Loucy (cell line): ENCODE measurements at regions not wholly inside any gene's neighbourhood (a gene's known extent, or its start where the extent isn't known, plus 50 kb on each side); places are given as distances from the start of the nearest gene placed in this dataset.
"Not testable (repeated sequence)": the region's sequence is repeated elsewhere in the genome, so short reads cannot be mapped to it uniquely, and the experiment has no call there.

Experiments used
- H2AFZ ChIP-seq: fragments of 200-600 bp; sonication (generic); 2 replicates; pipeline ENCODE4 v1.6.0; 2016; ENCODE audit warnings: antibody characterized with exemption, mild to moderate bottlenecking, low read length, moderate library complexity
- H3F3A ChIP-seq: fragments of 200-600 bp; 2 replicates; pipeline ENCODE4 v1.6.0; 2016; ENCODE audit warnings: antibody characterized with exemption, low read depth, mild to moderate bottlenecking
- H3K27me3 ChIP-seq: fragments of 200-600 bp; sonication (generic); 2 replicates; pipeline ENCODE4 v1.6.1; 2014; ENCODE audit warnings: low read length, mild to moderate bottlenecking; ENCODE audit not compliant: insufficient read depth, poor library complexity, severe bottlenecking
- H3K36me3 ChIP-seq: fragments of 200-600 bp; sonication (generic); 2 replicates; pipeline ENCODE4 v1.6.1; 2016; ENCODE audit warnings: low read length; ENCODE audit not compliant: insufficient read depth
- H3K4me1 ChIP-seq: fragments of 200-600 bp; sonication (generic); 2 replicates; pipeline ENCODE4 v1.5.1; 2014; ENCODE audit warnings: low read length, mild to moderate bottlenecking; ENCODE audit not compliant: insufficient read depth, poor library complexity, severe bottlenecking
- H3K4me2 ChIP-seq: fragments of 200-600 bp; sonication (generic); 2 replicates; pipeline ENCODE4 v1.6.0; 2014; ENCODE audit warnings: antibody characterized with exemption, low read length, low read depth, mild to moderate bottlenecking; ENCODE audit not compliant: poor library complexity, severe bottlenecking
- H3K4me3 ChIP-seq: fragments of 200-600 bp; sonication (generic); 2 replicates; pipeline ENCODE4 v1.5.1; 2014; ENCODE audit warnings: low read length, mild to moderate bottlenecking, mixed read lengths; ENCODE audit not compliant: poor library complexity, severe bottlenecking
- H3K79me2 ChIP-seq: fragments of 200-600 bp; sonication (generic); 2 replicates; pipeline ENCODE4 v1.6.1; 2014; ENCODE audit warnings: low read length; ENCODE audit not compliant: insufficient read depth
- H3K9ac ChIP-seq: fragments of 200-600 bp; sonication (generic); 2 replicates; pipeline ENCODE4 v1.6.0; 2014; ENCODE audit warnings: mild to moderate bottlenecking, low read depth, low read length, moderate library complexity; ENCODE audit not compliant: poor library complexity, severe bottlenecking
- H3K9me2 ChIP-seq: fragments of 200-600 bp; sonication (generic); replicated peaks from 2 replicates; pipeline ENCODE4 v1.6.1; 2016; ENCODE audit warnings: low read depth, low read length, mixed read lengths
- H3K9me3 ChIP-seq: fragments of 200-600 bp; sonication (generic); 2 replicates; pipeline ENCODE4 v1.6.1; 2014; ENCODE audit warnings: mild to moderate bottlenecking, antibody characterized with exemption, low read length, low read depth; ENCODE audit not compliant: insufficient read depth
- H4K20me1 ChIP-seq: fragments of 200-600 bp; sonication (generic); 2 replicates; pipeline ENCODE4 v1.6.0; 2014; ENCODE audit warnings: antibody characterized with exemption, low read length, mild to moderate bottlenecking; ENCODE audit not compliant: insufficient read depth, poor library complexity, severe bottlenecking
- CTCF ChIP-seq: fragments of 200-600 bp; sonication (generic); conservative IDR thresholded peaks from 2 replicates; pipeline ENCODE4 v1.5.1; 2014; ENCODE audit warnings: mild to moderate bottlenecking, antibody characterized with exemption, low read length
- EZH2phosphoT487 ChIP-seq: fragments of 200-600 bp; IDR thresholded peaks from 2 replicates; pipeline ENCODE4 v1.6.1; 2018; ENCODE audit warnings: antibody characterized with exemption, mild to moderate bottlenecking, moderate library complexity, borderline replicate concordance

- H3K9ac ChIP-seq, result no peak overlapping the region
- no peak for TF ChIP-seq CTCF
- no peak for TF ChIP-seq EZH2phosphoT487
- no peaks in the 10 kb centered on the region for H3K79me2 ChIP-seq
- peaks cover 7% of the 10 kb centered on the region; the same call in 1 of the 2 replicates for H3K9me3 ChIP-seq
- H3K36me3 ChIP-seq, result no peaks in the 10 kb centered on the region
- no peaks in the 10 kb centered on the region for H3K9me2 ChIP-seq
- H3F3A ChIP-seq, result no peaks in the 10 kb centered on the region
- peaks cover 10% of the 10 kb centered on the region for H3K4me1 ChIP-seq
- no peak overlapping the region for H3K4me2 ChIP-seq
- H3K27me3 ChIP-seq, result no peaks in the 10 kb centered on the region
- no peak overlapping the region for H3K4me3 ChIP-seq
- no peak overlapping the region for H2AFZ ChIP-seq
- H4K20me1 ChIP-seq, result no peaks in the 10 kb centered on the region
Observed at GRCh38 chr15:70234256-70234905, 136.7 kb upstream of the TLE3 start.

GRCh38 chr15:70231484-70231883, 133.8 kb upstream of the TLE3 start:
- H3K4me1 ChIP-seq, result peaks cover 5% of the 10 kb centered on the region
- TF ChIP-seq CTCF (no peak), EZH2phosphoT487 (no peak)

GRCh38 chr15:70227918-70228317, 130.2 kb upstream of the TLE3 start:
- not testable (repeated sequence) for H3K9me3 ChIP-seq, H3F3A ChIP-seq, H3K79me2 ChIP-seq, H3K4me3 ChIP-seq, H3K36me3 ChIP-seq, H3K4me2 ChIP-seq, H3K4me1 ChIP-seq, H3K27me3 ChIP-seq, H3K9me2 ChIP-seq, H4K20me1 ChIP-seq, H2AFZ ChIP-seq, H3K9ac ChIP-seq

More at GRCh38 chr15:70231484-70231883, 133.8 kb upstream of the TLE3 start:
- Histone ChIP-seq H3K4me3 (no peak overlapping the region), H3K9me3 (peaks cover 7% of the 10 kb centered on the region; the same call in 1 of the 2 replicates), H3K27me3 (no peaks in the 10 kb centered on the region), H3K9me2 (no peaks in the 10 kb centered on the region), H3K4me2 (no peak overlapping the region), H3K79me2 (no peaks in the 10 kb centered on the region), H3F3A (no peaks in the 10 kb centered on the region), H3K9ac (no peak overlapping the region), H3K36me3 (no peaks in the 10 kb centered on the region), H2AFZ (no peak overlapping the region), H4K20me1 (no peaks in the 10 kb centered on the region)

- Histone ChIP-seq H3K27me3 (no peaks in the 10 kb centered on the region), H3K9ac (no peak overlapping the region), H2AFZ (no peak overlapping the region), H3K36me3 (no peaks in the 10 kb centered on the region), H3K9me2 (no peaks in the 10 kb centered on the region), H3K9me3 (peaks cover 7% of the 10 kb centered on the region; the same call in 1 of the 2 replicates), H3K4me2 (no peak overlapping the region), H4K20me1 (no peaks in the 10 kb centered on the region), H3K4me1 (no peaks in the 10 kb centered on the region), H3K4me3 (no peak overlapping the region), H3F3A (no peaks in the 10 kb centered on the region), H3K79me2 (no peaks in the 10 kb centered on the region)
- TF ChIP-seq EZH2phosphoT487 (no peak), CTCF (no peak)
Observed at GRCh38 chr15:70227147-70227546, 129.4 kb upstream of the TLE3 start.
